Loucy (cell line): ENCODE measurements at regions not wholly inside any gene's neighbourhood (a gene's known extent, or its start where the extent isn't known, plus 50 kb on each side); places are given as distances from the start of the nearest gene placed in this dataset.

Source experiments
- H2AFZ ChIP-seq: fragments of 200-600 bp; sonication (generic); 2 replicates; pipeline ENCODE4 v1.6.0; 2016; ENCODE audit warnings: antibody characterized with exemption, mild to moderate bottlenecking, low read length, moderate library complexity
- H3F3A ChIP-seq: fragments of 200-600 bp; 2 replicates; pipeline ENCODE4 v1.6.0; 2016; ENCODE audit warnings: antibody characterized with exemption, low read depth, mild to moderate bottlenecking
- H3K27me3 ChIP-seq: fragments of 200-600 bp; sonication (generic); 2 replicates; pipeline ENCODE4 v1.6.1; 2014; ENCODE audit warnings: low read length, mild to moderate bottlenecking; ENCODE audit not compliant: insufficient read depth, poor library complexity, severe bottlenecking
- H3K36me3 ChIP-seq: fragments of 200-600 bp; sonication (generic); 2 replicates; pipeline ENCODE4 v1.6.1; 2016; ENCODE audit warnings: low read length; ENCODE audit not compliant: insufficient read depth
- H3K4me1 ChIP-seq: fragments of 200-600 bp; sonication (generic); 2 replicates; pipeline ENCODE4 v1.5.1; 2014; ENCODE audit warnings: low read length, mild to moderate bottlenecking; ENCODE audit not compliant: insufficient read depth, poor library complexity, severe bottlenecking
- H3K4me2 ChIP-seq: fragments of 200-600 bp; sonication (generic); 2 replicates; pipeline ENCODE4 v1.6.0; 2014; ENCODE audit warnings: antibody characterized with exemption, low read length, low read depth, mild to moderate bottlenecking; ENCODE audit not compliant: poor library complexity, severe bottlenecking
- H3K4me3 ChIP-seq: fragments of 200-600 bp; sonication (generic); 2 replicates; pipeline ENCODE4 v1.5.1; 2014; ENCODE audit warnings: low read length, mild to moderate bottlenecking, mixed read lengths; ENCODE audit not compliant: poor library complexity, severe bottlenecking
- H3K79me2 ChIP-seq: fragments of 200-600 bp; sonication (generic); 2 replicates; pipeline ENCODE4 v1.6.1; 2014; ENCODE audit warnings: low read length; ENCODE audit not compliant: insufficient read depth
- H3K9ac ChIP-seq: fragments of 200-600 bp; sonication (generic); 2 replicates; pipeline ENCODE4 v1.6.0; 2014; ENCODE audit warnings: mild to moderate bottlenecking, low read depth, low read length, moderate library complexity; ENCODE audit not compliant: poor library complexity, severe bottlenecking
- H3K9me2 ChIP-seq: fragments of 200-600 bp; sonication (generic); replicated peaks from 2 replicates; pipeline ENCODE4 v1.6.1; 2016; ENCODE audit warnings: low read depth, low read length, mixed read lengths
- H3K9me3 ChIP-seq: fragments of 200-600 bp; sonication (generic); 2 replicates; pipeline ENCODE4 v1.6.1; 2014; ENCODE audit warnings: mild to moderate bottlenecking, antibody characterized with exemption, low read length, low read depth; ENCODE audit not compliant: insufficient read depth
- H4K20me1 ChIP-seq: fragments of 200-600 bp; sonication (generic); 2 replicates; pipeline ENCODE4 v1.6.0; 2014; ENCODE audit warnings: antibody characterized with exemption, low read length, mild to moderate bottlenecking; ENCODE audit not compliant: insufficient read depth, poor library complexity, severe bottlenecking
- CTCF ChIP-seq: fragments of 200-600 bp; sonication (generic); conservative IDR thresholded peaks from 2 replicates; pipeline ENCODE4 v1.5.1; 2014; ENCODE audit warnings: mild to moderate bottlenecking, antibody characterized with exemption, low read length
- EZH2phosphoT487 ChIP-seq: fragments of 200-600 bp; IDR thresholded peaks from 2 replicates; pipeline ENCODE4 v1.6.1; 2018; ENCODE audit warnings: antibody characterized with exemption, mild to moderate bottlenecking, moderate library complexity, borderline replicate concordance

DNA sequence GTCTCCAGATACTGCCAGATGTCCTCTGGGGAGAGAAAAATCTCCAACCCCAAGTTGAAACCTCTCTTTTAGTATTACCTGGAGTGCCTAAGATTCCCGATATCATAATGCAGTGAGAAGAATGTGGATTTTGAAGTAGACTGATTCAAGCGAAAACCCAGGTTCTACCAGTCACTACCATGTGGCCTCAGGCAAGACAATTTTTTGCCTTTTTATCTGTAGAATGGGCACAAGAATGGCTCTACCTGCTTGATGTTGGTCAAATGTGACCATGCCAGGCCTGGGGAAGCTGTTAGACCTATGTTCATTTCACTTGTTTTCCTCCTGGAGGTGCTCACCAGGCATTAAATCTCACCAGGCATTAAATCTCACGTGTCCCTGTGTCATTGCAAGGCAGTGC, 131.3 kb downstream of the DDX1 start:
- TF ChIP-seq EZH2phosphoT487 (no peak), CTCF (no peak)

GRCh38 chr2:15724235-15724634, 132.6 kb downstream of the DDX1 start:
- no peaks in the 10 kb centered on the region for H3K4me1 ChIP-seq
- H3K9ac ChIP-seq, result no peak overlapping the region
- H3K36me3 ChIP-seq, result no peaks in the 10 kb centered on the region
- H3K27me3 ChIP-seq, result no peaks in the 10 kb centered on the region
- TF ChIP-seq EZH2phosphoT487, result no peak
- no peak for TF ChIP-seq CTCF
- no peaks in the 10 kb centered on the region for H3F3A ChIP-seq
- no peak overlapping the region for H3K4me3 ChIP-seq
- no peak overlapping the region for H2AFZ ChIP-seq
- no peak overlapping the region for H3K4me2 ChIP-seq
- no peaks in the 10 kb centered on the region for H4K20me1 ChIP-seq
- H3K9me2 ChIP-seq, result no peaks in the 10 kb centered on the region
- H3K9me3 ChIP-seq, result no peaks in the 10 kb centered on the region
- H3K79me2 ChIP-seq, result no peaks in the 10 kb centered on the region

More for the DNA sequence above, 131.3 kb downstream of the DDX1 start:
- Histone ChIP-seq H3K4me1 (no peaks in the 10 kb centered on the region), H3K36me3 (no peaks in the 10 kb centered on the region), H4K20me1 (no peaks in the 10 kb centered on the region), H3K79me2 (no peaks in the 10 kb centered on the region), H3K9me2 (no peaks in the 10 kb centered on the region), H3K4me3 (no peak overlapping the region), H3K9me3 (no peaks in the 10 kb centered on the region), H3K9ac (no peak overlapping the region), H3K27me3 (no peaks in the 10 kb centered on the region), H2AFZ (no peak overlapping the region), H3F3A (no peaks in the 10 kb centered on the region), H3K4me2 (no peak overlapping the region)

GRCh38 chr2:15725101-15725781, 133.6 kb downstream of the DDX1 start:
- no peaks in the 10 kb centered on the region for H4K20me1 ChIP-seq
- H3K9me2 ChIP-seq, result no peaks in the 10 kb centered on the region
- no peaks in the 10 kb centered on the region for H3K9me3 ChIP-seq
- H3K36me3 ChIP-seq, result no peaks in the 10 kb centered on the region
- no peak overlapping the region for H3K4me3 ChIP-seq
- H3K4me1 ChIP-seq, result no peaks in the 10 kb centered on the region
- no peaks in the 10 kb centered on the region for H3K79me2 ChIP-seq
- H3K4me2 ChIP-seq, result no peak overlapping the region
- H2AFZ ChIP-seq, result no peak overlapping the region
- no peak for TF ChIP-seq EZH2phosphoT487
- TF ChIP-seq CTCF, result no peak
- H3K9ac ChIP-seq, result no peak overlapping the region
- H3F3A ChIP-seq, result no peaks in the 10 kb centered on the region
- no peaks in the 10 kb centered on the region for H3K27me3 ChIP-seq
